Mesendoderm (in vitro differentiated cells): ENCODE measurements at regions not wholly inside any gene's neighbourhood (a gene's known extent, or its start where the extent isn't known, plus 50 kb on each side); places are given as distances from the start of the nearest gene placed in this dataset.
A peak's percentile ranks its signal among the peaks of the same experiment; 100 is the strongest.

Experiments used
- DNase-seq: peaks from one replicate; pipeline ENCODE4 v3.0.0; 2013
- H2AK5ac ChIP-seq: 2 replicates; pipeline ENCODE4 v1.6.1; 2013; ENCODE audit warnings: low read length, inconsistent platforms
- H2BK120ac ChIP-seq: 2 replicates; pipeline ENCODE4 v1.6.1; 2013; ENCODE audit warnings: low read depth, mild to moderate bottlenecking, low read length, moderate library complexity, mixed read lengths
- H2BK15ac ChIP-seq: replicated peaks from 2 replicates; pipeline ENCODE4 v1.6.1; 2013; ENCODE audit warnings: low read depth, mild to moderate bottlenecking, moderate library complexity
- H2BK5ac ChIP-seq: 2 replicates; pipeline ENCODE4 v1.6.1; 2013; ENCODE audit warnings: low read length, inconsistent platforms
- H3K18ac ChIP-seq: 2 replicates; pipeline ENCODE4 v1.6.1; 2013; ENCODE audit warnings: mild to moderate bottlenecking, low read length, mixed read lengths
- H3K23ac ChIP-seq: one replicate; pipeline ENCODE4 v1.6.1; 2013; ENCODE audit warnings: low read length
- H3K27ac ChIP-seq: 2 replicates; pipeline ENCODE4 v1.5.1; 2013; ENCODE audit warnings: low read depth, mild to moderate bottlenecking, inconsistent platforms, low read length, moderate library complexity
- H3K27me3 ChIP-seq: 2 replicates; pipeline ENCODE4 v1.6.1; 2013; ENCODE audit warnings: low read length, control low read depth, mild to moderate bottlenecking, inconsistent platforms; ENCODE audit not compliant: insufficient read depth, poor library complexity
- H3K36me3 ChIP-seq: 2 replicates; pipeline ENCODE4 v1.6.1; 2013; ENCODE audit warnings: low read length, inconsistent platforms; ENCODE audit not compliant: control insufficient read depth, insufficient read depth
- H3K4ac ChIP-seq: one replicate; pipeline ENCODE4 v1.6.1; 2013; ENCODE audit warnings: low read depth, mild to moderate bottlenecking, low read length, moderate library complexity
- H3K4me1 ChIP-seq: 2 replicates; pipeline ENCODE4 v1.6.1; 2013; ENCODE audit warnings: low read depth, low read length, inconsistent platforms; ENCODE audit not compliant: control insufficient read depth
- H3K4me2 ChIP-seq: 2 replicates; pipeline ENCODE4 v1.6.1; 2013; ENCODE audit warnings: low read length
- H3K4me3 ChIP-seq: 2 replicates; pipeline ENCODE4 v1.5.1; 2013; ENCODE audit warnings: mild to moderate bottlenecking, low read length
- H3K56ac ChIP-seq: one replicate; pipeline ENCODE4 v1.6.1; 2013; ENCODE audit warnings: low read length
- H3K79me1 ChIP-seq: 2 replicates; pipeline ENCODE4 v1.6.1; 2013; ENCODE audit warnings: low read length, inconsistent platforms
- H3K79me2 ChIP-seq: 2 replicates; pipeline ENCODE4 v1.6.1; 2013; ENCODE audit warnings: mild to moderate bottlenecking, low read length; ENCODE audit not compliant: control insufficient read depth, insufficient read depth
- H3K9ac ChIP-seq: 2 replicates; pipeline ENCODE4 v1.6.1; 2013; ENCODE audit warnings: low read length, inconsistent platforms
- H4K5ac ChIP-seq: one replicate; pipeline ENCODE4 v1.6.1; 2013; ENCODE audit warnings: low read length
- H4K8ac ChIP-seq: one replicate; pipeline ENCODE4 v1.6.1; 2013; ENCODE audit warnings: low read depth, mild to moderate bottlenecking, control low read depth, low read length, moderate library complexity
- WGBS: extraction: QIAGEN DNeasy Blood & Tissue Kit; methylation state at CpG from one replicate; pipeline ENCODE4 v1.1.7; 2013; ENCODE audit warnings: low lambda C conversion rate, missing lambda C conversion rate; ENCODE audit not compliant: insufficient coverage; ENCODE audit errors: extremely low coverage; 5-methylcytosine and 5-hydroxymethylcytosine counted together

DNA sequence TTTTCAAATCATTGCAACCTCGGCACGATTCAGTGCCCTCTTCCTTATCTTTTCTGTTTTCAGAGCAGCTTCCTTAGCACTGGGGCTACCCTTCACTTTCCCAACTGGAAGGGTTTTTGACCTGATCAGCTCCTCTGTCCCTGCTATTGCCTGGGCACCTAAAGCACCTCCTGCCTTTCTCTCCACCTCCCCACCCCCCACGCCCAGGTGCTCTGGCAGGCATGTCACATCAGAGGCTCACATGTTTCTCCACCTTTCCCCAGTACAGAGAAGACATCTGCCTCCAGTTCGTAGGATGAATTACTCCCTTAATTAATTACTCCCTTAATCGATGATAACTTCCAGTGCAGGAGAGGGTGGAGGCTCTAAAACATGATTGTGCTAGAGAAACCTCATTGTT, 88.7 kb upstream of the LCLAT1 start:
- H2BK5ac ChIP-seq = no peak overlapping the region
- no peak overlapping the region for H3K56ac ChIP-seq
- no peak overlapping the region for H3K18ac ChIP-seq
- no peak overlapping the region for H3K27ac ChIP-seq
- no peak overlapping the region for H2BK15ac ChIP-seq
- WGBS = no CpG with 5 or more reads among the region's 5 CpGs
- no peak overlapping the region for H2BK120ac ChIP-seq
- no peak overlapping the region for H3K9ac ChIP-seq
- no peak overlapping the region for H3K23ac ChIP-seq
- no peak overlapping the region for H3K4ac ChIP-seq
- no peaks in the 10 kb centered on the region for H3K79me2 ChIP-seq
- no peak overlapping the region for H4K8ac ChIP-seq
- no peaks in the 10 kb centered on the region for H3K36me3 ChIP-seq
- no peak overlapping the region for H3K4me2 ChIP-seq
- DNase-seq = no peak
- no peaks in the 10 kb centered on the region for H3K79me1 ChIP-seq
- H3K27me3 ChIP-seq = no peaks in the 10 kb centered on the region
- H3K4me1 ChIP-seq = no peaks in the 10 kb centered on the region
- no peak overlapping the region for H2AK5ac ChIP-seq
- H3K4me3 ChIP-seq = no peak overlapping the region
- H4K5ac ChIP-seq = no peak overlapping the region

DNA sequence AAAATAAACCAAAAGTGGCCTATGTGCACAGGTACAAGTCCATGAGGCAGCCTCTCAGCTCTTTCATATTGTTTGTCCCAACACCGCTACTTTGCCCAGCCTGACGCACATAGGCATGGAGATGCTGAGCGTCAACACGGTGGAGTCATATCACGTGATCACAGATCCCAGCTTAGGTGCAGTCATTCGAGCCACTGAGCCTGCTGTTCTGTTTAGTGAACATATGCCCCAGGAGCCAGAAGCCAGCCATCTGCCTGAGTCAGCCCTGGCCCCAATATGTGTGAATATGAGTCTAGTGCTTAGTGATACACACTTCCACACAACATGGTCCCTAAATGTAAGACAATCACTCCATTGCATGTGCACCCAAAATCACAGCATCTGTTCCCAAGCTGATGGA, 88.2 kb upstream of the LCLAT1 start:
- Histone ChIP-seq H3K4me1 (no peaks in the 10 kb centered on the region), H2BK120ac (no peak overlapping the region), H4K5ac (no peak overlapping the region), H2BK15ac (no peak overlapping the region), H3K56ac (no peak overlapping the region), H3K4me2 (no peak overlapping the region), H3K18ac (no peak overlapping the region), H3K79me2 (no peaks in the 10 kb centered on the region), H3K23ac (no peak overlapping the region), H4K8ac (no peak overlapping the region), H3K79me1 (no peaks in the 10 kb centered on the region), H2BK5ac (no peak overlapping the region), H3K4me3 (no peak overlapping the region), H3K27me3 (no peaks in the 10 kb centered on the region), H3K27ac (no peak overlapping the region), H3K36me3 (no peaks in the 10 kb centered on the region), H3K4ac (no peak overlapping the region), H2AK5ac (no peak overlapping the region), H3K9ac (no peak overlapping the region)
- WGBS = no CpG with 5 or more reads among the region's 6 CpGs
- DNase-seq = no peak

DNA sequence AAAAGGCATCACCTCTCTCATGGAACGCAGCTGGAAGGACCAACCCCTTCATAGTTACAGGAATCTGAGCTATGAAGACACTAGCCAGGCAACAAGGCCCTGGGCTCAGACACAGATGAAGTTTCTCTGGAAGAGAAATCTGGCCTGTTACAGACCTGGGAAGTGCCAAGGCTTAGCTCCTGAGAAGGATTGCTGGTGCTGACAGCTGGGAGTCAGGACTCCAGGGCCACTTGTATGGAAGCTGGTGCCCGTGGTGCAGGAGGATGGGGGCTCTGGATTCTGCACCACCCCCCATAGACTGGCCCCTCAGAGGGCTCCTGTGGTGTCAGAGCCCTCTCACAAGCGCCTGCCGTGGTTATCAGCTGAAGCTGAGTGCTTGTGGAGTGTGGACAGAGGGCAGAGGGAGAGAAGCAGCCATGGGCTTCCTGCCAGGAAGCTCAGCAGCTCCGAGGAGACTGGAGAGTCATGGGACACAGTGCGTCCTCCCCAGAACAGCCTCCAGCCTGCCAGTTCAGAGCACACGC, 87.3 kb upstream of the LCLAT1 start:
- Histone ChIP-seq H4K8ac (no peak overlapping the region), H3K79me1 (no peaks in the 10 kb centered on the region), H3K9ac (no peak overlapping the region), H2BK5ac (no peak overlapping the region), H3K4me3 (no peak overlapping the region), H4K5ac (no peak overlapping the region), H3K27ac (no peak overlapping the region), H2BK120ac (no peak overlapping the region), H3K56ac (no peak overlapping the region), H3K27me3 (no peaks in the 10 kb centered on the region), H3K4me2 (no peak overlapping the region), H3K4ac (no peak overlapping the region), H3K4me1 (no peaks in the 10 kb centered on the region), H2AK5ac (peak overlapping the region; percentile 27), H3K79me2 (no peaks in the 10 kb centered on the region), H3K23ac (no peak overlapping the region), H2BK15ac (no peak overlapping the region), H3K18ac (no peak overlapping the region), H3K36me3 (no peaks in the 10 kb centered on the region)
- DNase-seq = no peak
- no CpG with 5 or more reads among the region's 7 CpGs for WGBS

DNA sequence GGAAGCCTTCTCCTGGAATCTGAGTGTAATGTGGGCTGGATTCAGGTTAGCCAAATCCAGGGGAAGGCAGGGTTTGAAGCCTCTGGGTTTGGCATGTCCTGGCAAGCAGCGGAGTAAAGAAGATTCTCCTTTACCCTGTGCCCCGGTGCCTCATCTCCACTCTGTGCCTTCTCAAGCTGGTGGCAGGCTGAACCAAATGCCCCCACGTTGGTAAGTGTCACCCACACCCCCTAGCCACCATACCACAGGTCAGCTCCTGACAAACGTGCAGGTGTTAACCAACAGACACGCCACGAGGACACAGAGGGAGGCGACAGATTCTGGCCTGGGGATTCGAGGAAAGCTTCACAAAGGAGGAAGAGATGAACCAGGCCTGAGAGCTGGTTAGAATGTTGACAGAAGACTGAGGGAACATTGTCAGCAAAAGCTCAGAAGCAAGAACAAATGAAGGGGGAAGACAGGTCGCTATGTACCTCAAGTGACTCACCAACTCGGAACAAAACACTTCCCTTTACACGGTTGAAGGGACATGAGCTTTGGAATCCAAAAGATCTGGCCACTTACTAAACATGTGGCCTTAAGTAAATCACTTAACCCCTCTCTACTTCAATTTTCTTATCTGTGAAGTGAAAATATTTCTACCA, 85.2 kb upstream of the LCLAT1 start:
- no peak overlapping the region for H4K5ac ChIP-seq
- no peak overlapping the region for H3K27ac ChIP-seq
- H3K23ac ChIP-seq = no peak overlapping the region
- no CpG with 5 or more reads among the region's 11 CpGs for WGBS
- H3K56ac ChIP-seq = no peak overlapping the region
- no peak for DNase-seq
- H3K36me3 ChIP-seq = no peaks in the 10 kb centered on the region
- H2BK120ac ChIP-seq = no peak overlapping the region
- H2BK5ac ChIP-seq = no peak overlapping the region
- no peak overlapping the region for H3K4ac ChIP-seq
- H2BK15ac ChIP-seq = no peak overlapping the region
- no peaks in the 10 kb centered on the region for H3K79me1 ChIP-seq
- no peak overlapping the region for H4K8ac ChIP-seq
- no peaks in the 10 kb centered on the region for H3K4me1 ChIP-seq
- no peaks in the 10 kb centered on the region for H3K79me2 ChIP-seq
- H3K27me3 ChIP-seq = no peaks in the 10 kb centered on the region
- no peak overlapping the region for H3K18ac ChIP-seq
- no peak overlapping the region for H3K9ac ChIP-seq
- no peak overlapping the region for H3K4me2 ChIP-seq
- no peak overlapping the region for H3K4me3 ChIP-seq
- H2AK5ac ChIP-seq = no peak overlapping the region

DNA sequence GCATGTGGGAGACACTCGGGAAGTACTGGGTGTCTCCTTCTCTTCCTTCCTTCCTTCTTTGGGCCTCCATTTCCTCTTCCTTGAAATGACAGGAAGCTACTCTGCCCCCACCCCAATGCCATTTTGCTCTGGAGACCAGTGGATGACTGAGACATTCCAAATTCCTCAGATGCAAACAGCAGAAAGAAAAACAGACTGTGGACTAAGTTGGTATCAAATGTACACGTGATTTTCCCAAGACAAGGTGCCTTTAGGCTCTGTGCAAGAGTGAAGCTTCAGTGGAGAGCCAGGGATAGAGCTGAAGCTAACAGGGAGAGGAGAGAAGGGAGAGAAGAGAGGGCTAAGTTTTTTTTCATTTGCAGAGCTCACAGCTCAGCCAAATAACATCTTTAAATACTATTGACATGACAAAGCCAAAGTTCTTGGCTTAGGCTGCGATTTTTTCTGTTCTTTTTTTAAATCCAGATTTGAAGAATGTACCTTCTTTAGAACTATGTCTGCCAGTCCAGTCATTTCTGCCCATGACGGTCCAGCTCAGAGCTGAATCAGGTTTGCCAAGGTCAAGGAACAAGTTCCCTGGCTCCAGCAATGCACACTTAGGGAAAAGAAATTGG, 84.5 kb upstream of the LCLAT1 start:
- H4K5ac ChIP-seq = no peak overlapping the region
- H3K23ac ChIP-seq = no peak overlapping the region
- no peak overlapping the region for H2BK120ac ChIP-seq
- no peak overlapping the region for H2AK5ac ChIP-seq
- no peaks in the 10 kb centered on the region for H3K4me1 ChIP-seq
- DNase-seq = no peak
- no peak overlapping the region for H3K4me3 ChIP-seq
- H3K79me2 ChIP-seq = no peaks in the 10 kb centered on the region
- no peaks in the 10 kb centered on the region for H3K79me1 ChIP-seq
- no peak overlapping the region for H2BK15ac ChIP-seq
- no peaks in the 10 kb centered on the region for H3K27me3 ChIP-seq
- no CpG with 5 or more reads among the region's 4 CpGs for WGBS
- H3K56ac ChIP-seq = no peak overlapping the region
- H3K4me2 ChIP-seq = no peak overlapping the region
- no peak overlapping the region for H3K4ac ChIP-seq
- no peak overlapping the region for H2BK5ac ChIP-seq
- no peak overlapping the region for H3K27ac ChIP-seq
- H3K18ac ChIP-seq = peak overlapping the region; percentile 8
- no peak overlapping the region for H4K8ac ChIP-seq
- no peaks in the 10 kb centered on the region for H3K36me3 ChIP-seq
- H3K9ac ChIP-seq = no peak overlapping the region

DNA sequence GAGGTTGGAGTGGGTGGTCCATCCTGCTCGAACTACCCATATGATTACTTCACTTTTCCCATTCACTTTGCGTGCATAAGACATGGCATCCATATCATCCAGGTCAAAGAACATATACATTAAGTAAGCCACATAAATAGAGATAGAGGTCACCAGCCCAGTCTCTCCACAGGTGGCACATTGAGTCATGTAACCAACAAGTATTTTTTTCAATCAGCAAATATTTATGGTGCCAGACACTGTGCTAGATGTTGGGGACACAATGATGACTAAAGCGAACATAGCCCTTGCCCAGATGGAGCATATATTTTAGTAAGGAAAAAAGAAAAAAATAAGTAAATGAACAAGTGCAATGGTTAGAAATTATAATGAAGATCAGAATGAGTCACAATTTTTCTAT, 83.6 kb upstream of the LCLAT1 start:
- no peak overlapping the region for H3K9ac ChIP-seq
- WGBS = no CpG with 5 or more reads among the region's 3 CpGs

More for the DNA sequence above, 83.6 kb upstream of the LCLAT1 start:
- H2AK5ac ChIP-seq = no peak overlapping the region
- no peak overlapping the region for H4K8ac ChIP-seq
- no peak overlapping the region for H3K27ac ChIP-seq
- no peaks in the 10 kb centered on the region for H3K36me3 ChIP-seq
- no peak overlapping the region for H3K18ac ChIP-seq
- H3K4me3 ChIP-seq = no peak overlapping the region
- no peaks in the 10 kb centered on the region for H3K79me1 ChIP-seq
- DNase-seq = no peak
- no peaks in the 10 kb centered on the region for H3K79me2 ChIP-seq
- H3K4me1 ChIP-seq = no peaks in the 10 kb centered on the region
- H3K23ac ChIP-seq = no peak overlapping the region
- no peak overlapping the region for H2BK15ac ChIP-seq
- no peak overlapping the region for H2BK5ac ChIP-seq
- no peak overlapping the region for H3K4me2 ChIP-seq
- H3K4ac ChIP-seq = no peak overlapping the region
- no peak overlapping the region for H4K5ac ChIP-seq
- H3K27me3 ChIP-seq = no peaks in the 10 kb centered on the region
- H3K56ac ChIP-seq = no peak overlapping the region
- H2BK120ac ChIP-seq = no peak overlapping the region
